ENCODE measurements at regions not wholly inside any gene's neighbourhood (a gene's known extent, or its start where the extent isn't known, plus 50 kb on each side); places are given as distances from the start of the nearest gene placed in this dataset.

- no peak for TF ChIP-seq CTCF (IDR thresholded peaks at IDR 0.05; ENCODE audit: insufficient read depth, low read depth, low read length)
- TF ChIP-seq EZH2 (IDR thresholded peaks at IDR 0.05; ENCODE audit: insufficient read depth, low read length): no peak
These were observed 530.3 kb downstream of the NXPH1 start for GRCh38 chr7:8963722-8964121.

Data from astrocyte (in vitro differentiated cells and primary cell).